ENCODE measurements at regions not wholly inside any gene's neighbourhood (a gene's known extent, or its start where the extent isn't known, plus 50 kb on each side); places are given as distances from the start of the nearest gene placed in this dataset.

DNA sequence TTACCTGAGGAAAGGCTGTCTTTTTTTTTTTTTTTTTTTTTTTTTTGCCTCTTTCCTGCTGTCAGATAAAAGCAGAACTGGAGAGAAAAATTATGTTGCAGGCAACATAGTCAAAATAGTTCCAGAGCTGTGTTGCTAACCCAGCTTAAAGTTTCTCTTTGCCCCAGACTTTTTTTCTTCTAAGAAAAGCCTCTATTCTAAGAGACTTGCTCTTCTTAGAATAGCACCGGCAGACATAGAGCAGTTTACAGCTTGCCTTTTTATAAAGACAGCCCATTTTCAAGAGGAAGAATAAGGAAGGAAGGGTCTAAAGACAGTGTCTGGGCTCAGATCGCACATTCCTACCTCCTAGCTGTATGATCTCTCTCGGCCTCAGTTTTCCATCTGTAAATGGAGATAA lies 88.7 kb downstream of the TENT5C start:
- TF ChIP-seq, protein P1, sequence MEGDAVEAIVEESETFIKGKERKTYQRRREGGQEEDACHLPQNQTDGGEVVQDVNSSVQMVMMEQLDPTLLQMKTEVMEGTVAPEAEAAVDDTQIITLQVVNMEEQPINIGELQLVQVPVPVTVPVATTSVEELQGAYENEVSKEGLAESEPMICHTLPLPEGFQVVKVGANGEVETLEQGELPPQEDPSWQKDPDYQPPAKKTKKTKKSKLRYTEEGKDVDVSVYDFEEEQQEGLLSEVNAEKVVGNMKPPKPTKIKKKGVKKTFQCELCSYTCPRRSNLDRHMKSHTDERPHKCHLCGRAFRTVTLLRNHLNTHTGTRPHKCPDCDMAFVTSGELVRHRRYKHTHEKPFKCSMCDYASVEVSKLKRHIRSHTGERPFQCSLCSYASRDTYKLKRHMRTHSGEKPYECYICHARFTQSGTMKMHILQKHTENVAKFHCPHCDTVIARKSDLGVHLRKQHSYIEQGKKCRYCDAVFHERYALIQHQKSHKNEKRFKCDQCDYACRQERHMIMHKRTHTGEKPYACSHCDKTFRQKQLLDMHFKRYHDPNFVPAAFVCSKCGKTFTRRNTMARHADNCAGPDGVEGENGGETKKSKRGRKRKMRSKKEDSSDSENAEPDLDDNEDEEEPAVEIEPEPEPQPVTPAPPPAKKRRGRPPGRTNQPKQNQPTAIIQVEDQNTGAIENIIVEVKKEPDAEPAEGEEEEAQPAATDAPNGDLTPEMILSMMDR (IDR thresholded peaks at IDR 0.05): no peak
- CTCF ChIA-PET: no interaction called here
- Mint-ChIP-seq H3K27ac (no peak overlapping the region), H3K9me3 (no peaks in the 10 kb centered on the region), H3K27me3 (peaks cover 28% of the 10 kb centered on the region), H3K4me1 (ENCODE audit: low read depth) (no peaks in the 10 kb centered on the region), H3K36me3 (ENCODE audit: low read depth) (no peaks in the 10 kb centered on the region), H3K4me3 (no peak overlapping the region)
- Histone ChIP-seq H3K9me3 (ENCODE audit: control insufficient read depth in 1 of 2, insufficient read depth in 1 of 2, low read length in 2 of 2) (no peaks in the 10 kb centered on the region), H3K4me1 (ENCODE audit: insufficient read depth, low read length) (no peaks in the 10 kb centered on the region), H3K36me3 (ENCODE audit: insufficient read depth, low read length) (no peaks in the 10 kb centered on the region), H3K27me3 (ENCODE audit: control insufficient read depth in 1 of 2, insufficient read depth in 2 of 2, low read length in 2 of 2) (peaks cover 0 to 14% of the 10 kb centered on the region in 2 experiments), H3K27ac (ENCODE audit: low read depth in 1 of 2, low read length in 2 of 2) (no peak overlapping the region), H3K4me3 (ENCODE audit: low read length) (no peak overlapping the region)
- no peak for DNase-seq
- POLR2A ChIA-PET: no interaction called here
- intact Hi-C loops (cut with DNase I, micrococcal nuclease): no loop called here
- ATAC-seq (ENCODE audit: poor library complexity): no peak

DNA sequence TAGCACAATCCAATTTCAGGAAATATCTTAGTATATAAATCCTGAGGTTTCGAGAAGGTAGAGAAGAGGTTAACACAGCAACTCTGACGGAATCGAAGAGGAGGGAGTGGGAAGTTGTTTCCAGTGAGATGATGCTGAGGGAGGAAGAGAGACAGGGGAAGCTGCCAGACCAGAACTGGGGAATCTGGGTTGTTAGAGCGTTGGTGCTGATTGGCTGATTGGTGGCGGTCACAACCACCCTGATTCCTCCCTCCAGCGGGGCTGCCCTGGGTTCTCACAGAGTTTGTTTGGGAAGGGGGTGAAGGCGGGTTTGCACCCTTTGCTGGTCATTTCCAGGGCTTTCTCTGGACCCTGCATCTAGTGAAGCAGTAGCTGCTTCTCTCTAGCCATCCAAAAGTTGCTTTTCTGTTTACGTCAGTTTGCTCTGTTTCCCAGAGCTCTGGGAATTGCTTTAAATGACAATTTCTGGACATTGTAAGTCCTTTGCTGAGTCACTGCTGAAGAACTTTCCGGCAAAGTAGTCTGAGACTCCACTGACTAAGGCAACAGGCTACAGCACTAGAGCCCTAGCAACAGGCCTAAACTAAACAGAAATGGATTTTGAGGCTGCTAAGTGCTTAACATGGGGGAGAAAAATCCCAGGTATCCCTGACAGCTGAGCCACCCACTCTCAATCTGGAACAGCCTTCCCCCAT lies 90.1 kb downstream of the TENT5C start:
- H3K27me3 ChIP-seq (ENCODE audit: control insufficient read depth in 1 of 2, insufficient read depth in 2 of 2, low read length in 2 of 2): peaks cover 0 to 14% of the 10 kb centered on the region in 2 experiments
- Mint-ChIP-seq H3K4me1 (ENCODE audit: low read depth) (no peaks in the 10 kb centered on the region), H3K27me3 (peaks cover 28% of the 10 kb centered on the region), H3K9me3 (no peaks in the 10 kb centered on the region), H3K36me3 (ENCODE audit: low read depth) (no peaks in the 10 kb centered on the region), H3K4me3 (no peak overlapping the region), H3K27ac (no peak overlapping the region)
- H3K4me3 ChIP-seq (ENCODE audit: low read length): no peak overlapping the region
- H3K27ac ChIP-seq (ENCODE audit: low read depth in 1 of 2, low read length in 2 of 2): no peak overlapping the region
- ATAC-seq (ENCODE audit: poor library complexity): no peak
- H3K36me3 ChIP-seq (ENCODE audit: insufficient read depth, low read length): no peaks in the 10 kb centered on the region
- H3K4me1 ChIP-seq (ENCODE audit: insufficient read depth, low read length): no peaks in the 10 kb centered on the region
- TF ChIP-seq, protein P1 (IDR thresholded peaks at IDR 0.05): no peak
- no peak for DNase-seq
- POLR2A ChIA-PET: no interaction called here
- intact Hi-C loops (cut with DNase I, micrococcal nuclease): no loop called here
- no peaks in the 10 kb centered on the region for H3K9me3 ChIP-seq (ENCODE audit: control insufficient read depth in 1 of 2, insufficient read depth in 1 of 2, low read length in 2 of 2)
- CTCF ChIA-PET: interaction anchor here (1.4 kb wide), 1 partner anchor 161 kb away, joined by 4 read pairs; no protein-coding TSS in a partner anchor

DNA sequence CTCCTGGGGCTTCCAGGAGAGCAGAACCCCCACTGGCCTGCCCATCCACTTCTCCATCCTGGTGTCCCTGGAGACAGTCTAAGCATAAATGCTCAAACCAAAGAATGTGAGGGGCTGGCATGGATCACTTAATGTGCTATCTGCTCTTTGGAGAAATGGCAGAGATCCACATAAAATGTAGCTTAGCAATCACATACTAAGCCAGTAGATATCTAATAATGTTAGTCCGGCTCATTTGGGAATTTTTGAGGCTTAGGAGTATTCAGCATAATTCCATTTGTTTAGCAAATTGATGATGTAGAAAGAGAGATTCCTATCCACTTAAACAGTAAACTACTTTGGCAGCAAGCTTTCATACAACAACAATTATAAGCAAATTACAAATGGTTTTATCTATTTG lies 90.7 kb downstream of the TENT5C start:
- Histone ChIP-seq H3K36me3 (ENCODE audit: insufficient read depth, low read length) (no peaks in the 10 kb centered on the region), H3K4me3 (ENCODE audit: low read length) (no peak overlapping the region), H3K9me3 (ENCODE audit: control insufficient read depth in 1 of 2, insufficient read depth in 1 of 2, low read length in 2 of 2) (no peaks in the 10 kb centered on the region), H3K4me1 (ENCODE audit: insufficient read depth, low read length) (no peaks in the 10 kb centered on the region), H3K27me3 (ENCODE audit: control insufficient read depth in 1 of 2, insufficient read depth in 2 of 2, low read length in 2 of 2) (peaks cover 0 to 14% of the 10 kb centered on the region in 2 experiments), H3K27ac (ENCODE audit: low read depth in 1 of 2, low read length in 2 of 2) (no peak overlapping the region)
- no peaks in the 10 kb centered on the region for H3K9me3 Mint-ChIP-seq
- POLR2A ChIA-PET: no interaction called here
- no peak for ATAC-seq (ENCODE audit: poor library complexity)
- no peak overlapping the region for H3K4me3 Mint-ChIP-seq
- peaks cover 28% of the 10 kb centered on the region for H3K27me3 Mint-ChIP-seq
- no peaks in the 10 kb centered on the region for H3K36me3 Mint-ChIP-seq (ENCODE audit: low read depth)
- intact Hi-C loops (cut with DNase I, micrococcal nuclease): no loop called here
- TF ChIP-seq, protein P1 (IDR thresholded peaks at IDR 0.05): no peak
- no peak overlapping the region for H3K27ac Mint-ChIP-seq
- H3K4me1 Mint-ChIP-seq (ENCODE audit: low read depth): no peaks in the 10 kb centered on the region
- CTCF ChIA-PET: interaction anchor here (1.4 kb wide), 1 partner anchor 162 kb away, joined by 4 read pairs; no protein-coding TSS in a partner anchor
- DNase-seq: no peak

Data from CD4-positive, alpha-beta T cell (primary cell).